ENCODE measurements at regions not wholly inside any gene's neighbourhood (a gene's known extent, or its start where the extent isn't known, plus 50 kb on each side); places are given as distances from the start of the nearest gene placed in this dataset.
"Not testable (repeated sequence)": the region's sequence is repeated elsewhere in the genome, so short reads cannot be mapped to it uniquely, and the experiment has no call there.

DNA sequence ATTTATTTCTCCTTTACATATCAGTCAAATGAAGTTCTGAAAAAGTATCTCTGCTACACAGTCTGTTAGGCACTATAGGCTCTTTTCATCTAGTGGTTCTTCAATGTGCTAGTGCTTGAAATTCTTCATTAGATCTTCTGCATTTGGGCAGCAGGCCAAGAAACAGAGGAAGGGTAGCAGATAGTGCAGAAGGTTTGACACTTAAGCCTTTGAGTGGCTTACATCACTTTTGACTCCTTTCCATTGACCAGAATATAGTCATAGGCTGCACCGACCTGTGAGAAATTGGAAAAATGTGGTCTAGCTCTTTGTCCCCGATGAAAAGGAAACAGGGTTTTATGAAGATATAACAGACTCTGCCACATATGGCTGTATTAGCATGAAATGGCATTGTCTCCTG, 459.5 kb upstream of the PTGER4 start:
- no peak for DNase-seq

DNA sequence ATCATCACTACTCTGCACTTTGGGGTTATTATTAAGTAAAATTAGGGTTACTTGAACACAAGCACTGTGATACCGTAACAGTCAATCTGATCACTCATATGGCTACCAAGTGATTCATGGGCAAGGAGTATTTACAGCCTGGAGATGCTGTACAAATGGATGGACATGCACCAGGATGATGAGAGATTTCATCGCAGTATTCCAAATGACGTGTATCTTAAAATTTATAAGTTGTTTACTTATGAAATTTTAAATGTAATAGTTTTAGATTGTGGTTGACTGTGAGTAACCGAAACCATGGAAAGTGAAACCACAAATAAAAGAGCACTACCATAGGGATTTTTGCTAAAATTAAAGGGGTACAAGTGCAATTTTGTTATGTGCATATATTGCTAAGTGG, 462.2 kb upstream of the PTGER4 start:
- no peak for DNase-seq

DNA sequence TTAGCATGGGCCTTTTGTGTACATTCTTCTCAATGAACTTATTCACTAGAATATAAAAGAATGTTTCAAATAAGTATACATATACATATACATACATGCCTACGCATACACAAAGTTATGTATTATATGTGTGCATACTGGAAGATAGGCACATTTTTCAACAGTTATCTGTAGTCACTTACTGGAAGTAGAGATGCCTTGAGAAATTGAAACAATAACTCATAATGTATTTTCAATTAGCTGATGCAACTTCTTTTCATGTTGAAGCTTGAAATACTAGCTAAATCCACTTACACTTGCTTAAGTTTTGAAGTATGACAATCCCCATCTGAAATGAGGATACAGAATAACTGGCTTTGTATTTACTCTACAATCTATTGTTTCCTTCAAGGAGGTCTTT, 469.0 kb upstream of the PTGER4 start:
- DNase-seq: no peak

DNA sequence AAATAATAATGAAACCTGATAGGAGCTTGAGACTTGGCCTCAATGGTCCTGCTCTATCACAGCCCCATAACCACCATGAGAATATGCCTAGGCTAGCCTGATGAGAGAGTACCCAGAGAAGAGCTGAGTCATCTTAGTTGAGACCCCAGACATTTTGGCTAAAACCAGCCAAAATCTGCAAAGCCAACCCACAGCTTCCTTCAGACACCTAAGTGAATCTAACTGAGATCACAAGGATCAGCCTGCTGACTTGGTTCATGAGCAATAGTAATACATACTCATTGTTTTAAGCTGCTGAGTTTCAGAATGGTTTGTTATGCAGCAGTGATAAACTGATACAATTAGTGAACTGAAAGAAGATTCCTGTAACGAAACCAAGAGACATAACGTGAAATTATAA, 473.7 kb upstream of the PTGER4 start:
- DNase-seq: no peak

DNA sequence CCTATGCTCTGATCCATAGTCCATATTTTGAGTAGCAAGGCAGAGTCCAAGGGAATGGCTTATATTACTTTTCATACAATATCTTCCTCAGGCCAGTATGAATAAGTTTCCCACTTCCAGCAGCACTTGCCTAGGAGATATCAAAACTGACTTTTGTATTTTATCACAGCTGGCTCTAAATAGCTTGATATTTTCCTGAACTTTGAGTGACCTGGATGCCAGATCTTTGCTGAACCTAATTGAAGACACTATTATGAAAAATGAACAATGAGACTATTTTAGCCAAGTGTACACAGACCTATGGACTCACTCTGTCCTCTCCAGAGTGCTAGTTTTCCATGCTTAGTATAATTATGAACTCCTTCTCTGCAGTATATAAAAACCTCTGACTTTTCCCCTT, 475.6 kb upstream of the PTGER4 start:
- DNase-seq: no peak

DNA sequence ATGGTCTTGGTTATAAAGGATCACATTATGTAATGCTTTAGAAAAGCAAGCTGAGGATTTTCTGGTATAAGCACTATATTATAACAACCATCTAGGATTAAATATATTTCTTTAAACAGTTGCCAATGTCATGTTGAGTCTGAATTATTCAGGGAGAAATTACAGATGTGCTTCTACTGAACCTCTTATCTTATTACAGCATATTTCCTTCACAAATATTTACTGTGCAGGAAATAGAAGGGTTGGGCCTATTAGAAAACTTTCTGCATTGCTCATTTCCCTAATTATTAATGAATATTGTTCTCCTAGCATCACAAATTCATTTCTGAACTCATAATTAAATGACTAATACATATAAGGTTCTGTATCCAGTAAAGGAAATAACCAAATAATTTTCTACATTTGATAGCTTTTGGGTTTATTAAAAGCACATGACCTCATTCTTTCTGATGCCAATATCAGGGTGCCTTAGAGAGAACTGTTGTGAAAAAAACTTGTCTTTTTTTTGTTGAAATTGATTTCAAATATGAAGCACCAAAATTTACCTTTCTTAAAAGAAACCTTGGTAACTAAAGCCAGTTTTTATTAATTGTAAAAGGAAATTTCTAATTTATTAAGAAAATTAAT, 476.8 kb upstream of the PTGER4 start:
- no peak for DNase-seq

DNA sequence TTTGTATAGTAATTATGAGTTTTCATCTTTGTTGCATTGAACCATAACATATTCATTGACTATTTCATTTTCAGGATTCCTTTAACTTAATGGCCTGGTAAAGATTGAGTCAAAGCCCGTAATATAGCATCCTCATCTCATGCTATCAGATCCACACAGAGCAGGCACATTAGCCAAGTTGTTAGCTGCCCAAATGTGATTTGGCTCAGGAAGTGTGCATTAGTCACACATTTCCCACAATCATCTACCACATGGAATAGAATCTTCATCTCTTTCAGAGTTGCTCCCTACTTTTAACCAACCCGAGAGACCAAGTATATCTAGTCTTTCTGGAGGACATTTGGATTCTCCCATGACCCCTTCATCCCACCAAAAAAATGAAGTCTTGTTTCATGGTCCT, 481.0 kb upstream of the PTGER4 start:
- DNase-seq: no peak

DNA sequence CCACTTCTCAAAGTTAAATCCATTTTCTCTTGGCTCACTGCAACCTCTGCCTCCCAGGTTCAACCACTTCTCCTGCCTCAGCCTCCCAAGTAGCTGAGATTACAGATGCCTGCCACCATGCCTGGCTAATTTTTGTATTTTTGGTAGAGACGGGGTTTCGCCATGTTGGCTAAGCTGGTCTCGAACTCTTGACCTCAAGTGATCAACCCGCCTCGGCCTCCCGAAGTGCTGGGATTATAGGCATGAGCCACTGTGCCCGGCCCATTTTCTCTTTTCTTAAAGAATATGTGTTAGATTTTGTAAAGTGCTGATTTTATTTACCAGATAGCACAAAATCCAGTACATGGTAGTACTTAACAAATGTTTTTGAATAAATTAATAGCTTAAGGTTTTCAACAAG, 484.1 kb upstream of the PTGER4 start:
- not testable (repeated sequence) for DNase-seq

DNA sequence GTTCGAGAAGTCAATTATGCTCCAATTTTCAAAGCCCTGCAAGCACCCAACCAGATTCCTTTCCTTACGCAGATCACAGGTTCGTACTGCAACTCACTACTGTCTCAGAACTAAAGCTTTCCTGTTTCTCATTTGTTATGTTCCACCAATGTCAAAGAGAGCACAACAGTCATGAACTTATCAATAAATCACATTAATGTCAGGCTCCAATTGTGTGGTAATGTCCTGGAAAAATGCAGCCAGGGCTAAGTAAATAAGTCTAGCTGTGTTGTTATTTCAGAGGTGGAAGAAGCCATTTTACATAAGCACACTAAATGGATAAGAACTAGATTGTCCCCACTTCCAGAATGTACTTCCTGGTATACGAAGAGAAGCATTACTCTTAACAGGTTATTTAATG, 488.6 kb upstream of the PTGER4 start:
- no peak for DNase-seq

DNA sequence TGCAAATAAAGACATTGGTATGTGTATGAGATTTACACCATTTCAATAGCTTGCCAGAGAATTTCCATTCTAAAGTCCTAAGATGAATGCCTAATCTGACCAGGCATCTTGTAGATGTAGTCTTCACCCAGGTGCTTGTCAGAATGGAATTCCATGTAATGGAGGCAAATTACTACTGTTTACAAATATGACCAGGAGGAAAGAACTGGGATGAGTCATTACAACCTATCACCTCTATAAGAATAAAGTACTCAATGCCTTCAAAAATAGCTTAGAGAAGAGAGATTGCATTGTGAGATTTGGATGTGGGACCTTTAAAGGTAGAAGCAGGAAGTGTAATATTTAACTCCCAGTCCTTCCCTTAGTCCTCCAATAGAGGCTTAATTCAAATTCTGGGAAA, 507.0 kb upstream of the PTGER4 start:
- DNase-seq: no peak

DNA sequence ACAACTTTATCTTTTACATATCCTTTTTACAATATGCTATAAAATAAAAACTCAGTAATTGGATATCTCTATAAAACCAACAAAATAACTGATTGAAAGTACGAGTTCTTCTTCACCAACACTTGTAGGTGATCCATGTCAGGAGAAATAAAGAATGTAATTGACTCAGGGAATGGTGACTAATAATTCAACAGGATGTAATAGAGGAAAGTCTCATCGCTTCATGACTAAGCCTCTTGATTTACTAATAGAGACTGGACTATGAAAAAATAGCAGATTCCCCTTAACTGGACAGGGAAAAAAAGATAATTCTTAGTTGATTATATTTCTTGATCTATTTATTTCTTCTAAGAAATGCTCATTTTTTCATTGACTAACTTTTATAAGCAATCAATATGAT, 507.7 kb upstream of the PTGER4 start:
- DNase-seq: no peak

DNA sequence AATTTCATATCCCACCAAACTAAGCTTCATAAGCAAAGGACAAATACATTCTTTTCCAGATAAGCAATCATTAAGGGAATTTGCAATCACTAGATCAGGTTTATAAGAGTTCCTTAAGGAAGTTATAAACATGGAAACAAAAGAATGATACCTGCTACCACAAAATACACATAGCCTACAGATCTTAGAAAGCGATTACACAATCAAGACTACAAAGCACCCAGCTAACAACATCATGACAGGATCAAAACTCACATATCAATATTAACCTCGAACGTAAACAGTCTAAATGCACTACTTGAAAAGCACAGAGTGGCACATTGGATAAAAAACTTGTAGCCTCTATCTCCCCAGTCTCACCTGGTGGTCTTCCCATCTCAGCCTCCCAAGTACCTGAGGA, 512.4 kb upstream of the PTGER4 start:
- DNase-seq: no peak

DNA sequence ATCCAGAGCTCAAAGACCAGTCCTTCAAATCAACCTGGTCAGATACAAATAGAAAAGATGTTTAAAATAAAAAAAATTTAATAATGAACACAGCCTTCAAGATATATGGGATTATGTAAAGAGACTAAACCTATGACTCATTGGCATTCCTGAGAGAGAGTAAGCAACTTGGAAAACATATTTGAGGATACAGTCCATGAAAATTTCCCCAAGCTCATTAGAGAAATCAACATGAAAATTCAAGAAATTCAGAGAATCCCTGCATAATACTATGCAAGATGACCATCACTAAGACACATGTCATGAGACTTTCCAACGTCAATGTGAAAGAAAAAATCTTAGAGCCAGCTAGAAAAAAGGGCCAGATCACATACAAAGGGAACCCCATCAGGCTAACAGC, 512.9 kb upstream of the PTGER4 start:
- no peak for DNase-seq

DNA sequence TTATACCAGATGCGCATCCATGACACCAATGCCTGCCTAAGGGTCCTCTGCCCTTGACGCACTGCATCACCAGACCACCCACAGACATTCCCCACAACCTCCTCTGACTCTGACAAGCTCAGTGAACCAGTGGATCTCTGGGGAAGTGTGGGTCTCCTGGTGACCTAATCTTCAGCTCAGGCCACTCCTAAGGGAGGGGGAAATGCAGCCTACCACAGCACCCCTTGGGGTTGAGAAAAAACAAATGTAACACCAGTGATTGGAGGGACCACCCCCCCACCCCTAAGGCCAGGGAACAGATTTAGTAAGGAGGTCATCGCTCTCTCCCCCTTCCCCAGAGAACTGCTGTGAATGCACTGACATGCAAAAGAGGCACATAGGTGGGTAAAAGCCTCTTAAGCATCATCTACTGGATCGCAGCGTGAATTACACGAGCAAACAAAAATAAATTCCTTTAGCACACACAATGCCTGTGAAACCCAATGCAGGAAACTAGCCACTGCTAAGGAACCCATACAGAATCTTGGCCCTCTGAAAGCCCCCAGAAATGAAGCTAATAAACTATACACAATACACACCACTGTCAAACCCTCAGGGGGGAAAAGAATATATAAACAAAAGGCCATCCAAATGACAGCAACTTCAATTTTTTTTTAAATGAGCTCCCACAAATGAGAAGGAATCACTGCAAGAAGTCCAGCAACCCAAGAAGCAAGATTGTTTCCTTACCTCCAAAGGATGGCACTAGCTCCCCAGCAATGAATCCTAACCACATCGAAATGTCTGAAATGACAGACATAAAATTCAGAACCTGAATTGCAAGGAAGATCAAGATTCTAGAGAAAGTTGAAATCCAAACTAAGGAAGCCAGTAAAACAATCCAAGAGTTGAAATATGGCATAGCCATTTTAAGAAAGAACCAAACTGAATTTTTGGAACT, 513.7 kb upstream of the PTGER4 start:
- no peak for DNase-seq

DNA sequence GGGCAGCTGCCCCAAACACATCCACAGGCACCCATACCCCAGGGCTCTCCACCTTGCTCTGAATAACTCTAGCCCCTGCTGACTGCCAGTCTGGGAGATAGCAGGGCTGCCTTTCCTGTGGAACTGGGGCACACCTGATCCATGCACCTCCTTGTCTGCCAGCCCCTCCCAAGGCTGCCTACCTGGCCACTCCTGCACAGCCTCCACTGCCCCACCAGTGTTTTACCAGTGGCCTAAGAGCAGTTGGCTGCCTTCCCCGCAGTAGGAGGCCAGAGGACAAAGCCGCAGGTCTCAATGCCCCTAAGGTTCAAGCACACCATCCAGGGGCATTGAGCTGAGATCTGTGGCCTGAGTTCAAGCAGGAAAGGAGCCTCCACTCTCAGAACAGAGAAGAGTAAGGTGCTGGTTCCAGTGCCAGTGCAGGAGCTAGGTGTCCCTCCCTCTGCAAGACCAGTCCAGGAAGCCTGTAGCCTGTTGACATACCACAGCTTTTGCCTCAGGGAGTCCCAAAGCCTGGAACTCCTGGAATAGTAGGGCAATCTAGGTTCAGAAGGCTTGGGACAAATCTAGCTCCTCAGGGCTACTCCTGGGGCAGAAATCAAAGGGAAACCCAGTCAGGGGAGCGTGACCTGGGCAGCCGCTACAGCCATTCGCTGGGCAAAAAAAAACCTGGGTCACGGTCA, 514.5 kb upstream of the PTGER4 start:
- no peak for DNase-seq

DNA sequence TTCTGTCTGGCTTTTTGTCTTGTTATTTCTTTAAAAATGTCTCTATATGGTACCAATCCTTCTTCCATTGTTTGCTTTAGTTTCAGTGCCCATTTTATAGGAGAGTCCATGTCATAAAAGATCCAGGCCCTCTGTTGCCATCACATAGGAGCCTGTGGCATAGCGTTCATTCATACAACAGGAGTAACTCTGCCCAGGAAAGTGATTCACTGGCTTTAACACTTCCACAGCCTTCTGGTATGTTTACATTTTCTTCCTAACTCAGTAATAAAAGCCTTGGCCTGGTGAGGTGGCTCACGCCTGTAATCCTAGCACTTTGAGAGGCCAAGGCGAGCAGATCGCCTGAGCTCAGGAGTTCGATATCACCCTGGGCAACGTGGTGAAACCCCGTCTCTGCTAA, 519.3 kb upstream of the PTGER4 start:
- no peak for DNase-seq

DNA sequence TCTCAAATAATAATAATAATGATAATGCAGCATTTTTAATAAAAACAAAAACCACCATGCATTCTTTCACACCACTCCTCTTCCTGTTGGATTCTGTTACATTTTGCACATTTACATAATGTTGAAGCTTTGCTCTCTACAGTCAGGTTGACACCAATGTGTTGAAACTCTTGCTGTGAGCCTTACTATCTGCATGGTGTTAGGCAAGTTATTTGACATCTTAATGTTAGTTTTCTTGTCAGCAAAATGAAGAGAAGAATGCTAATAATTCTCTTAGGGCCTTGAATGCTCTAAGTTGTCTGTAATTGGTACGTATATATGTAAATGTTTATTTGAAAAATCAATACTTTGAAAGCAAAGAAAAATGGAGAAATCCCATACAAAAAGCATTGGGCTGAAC, 525.5 kb upstream of the PTGER4 start:
- no peak for DNase-seq

DNA sequence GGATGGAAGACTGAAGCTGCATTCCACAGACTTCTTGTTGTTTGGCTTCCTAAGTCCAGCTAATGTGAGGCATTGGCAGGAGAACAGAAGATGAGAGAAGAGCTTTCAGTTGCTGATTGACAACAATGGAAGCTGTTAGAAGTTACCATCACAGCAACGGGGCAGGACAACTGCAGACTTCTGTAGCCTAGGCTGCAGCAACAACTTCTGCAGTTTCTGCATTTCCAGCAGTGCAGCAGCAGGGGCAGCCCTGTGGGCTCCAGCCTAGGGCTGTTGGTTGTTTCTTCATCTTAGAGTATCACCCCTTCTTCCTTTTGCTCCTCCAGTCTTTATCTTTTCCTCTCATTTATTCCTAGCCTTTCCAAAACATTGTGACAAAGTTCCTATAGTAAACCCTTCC, 528.8 kb upstream of the PTGER4 start:
- no peak for DNase-seq

DNA sequence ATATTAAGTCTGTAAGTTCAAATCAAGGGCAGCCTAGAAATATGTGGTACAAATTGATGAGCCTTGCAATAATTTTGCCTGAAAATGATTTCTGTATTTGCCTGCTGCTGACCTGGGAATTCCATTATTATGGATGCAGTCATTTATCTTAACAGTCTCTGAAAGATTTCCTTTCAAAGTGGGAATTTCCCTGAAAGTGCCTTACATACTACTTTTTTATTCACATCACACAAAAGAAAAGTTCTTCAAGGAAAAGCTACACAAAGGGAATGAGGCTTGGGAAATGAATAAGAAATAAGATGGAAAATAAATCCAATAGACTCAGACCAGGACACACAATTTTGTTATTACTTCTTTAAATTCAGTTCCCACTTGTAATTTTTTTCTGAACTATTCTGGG, 537.8 kb upstream of the PTGER4 start:
- DNase-seq: no peak

DNA sequence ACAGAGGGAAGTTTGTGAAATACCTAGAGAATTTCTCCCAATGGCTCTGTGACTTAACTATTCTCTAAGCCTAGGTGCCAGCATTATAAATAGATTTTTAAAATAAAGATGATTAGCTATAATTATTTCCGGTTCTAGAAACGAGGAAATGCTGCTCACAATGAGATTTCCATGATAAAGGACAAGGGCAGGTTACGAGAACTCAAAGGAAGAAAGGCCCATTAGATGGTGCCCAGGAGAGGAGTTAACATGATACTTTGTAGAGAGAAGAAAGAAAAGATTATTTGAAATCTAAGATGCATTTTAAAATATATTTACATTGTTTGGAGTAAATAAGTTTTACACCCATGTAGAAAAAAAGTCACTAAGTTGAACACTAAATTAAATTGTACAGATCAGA, 538.3 kb upstream of the PTGER4 start:
- DNase-seq: no peak

DNA sequence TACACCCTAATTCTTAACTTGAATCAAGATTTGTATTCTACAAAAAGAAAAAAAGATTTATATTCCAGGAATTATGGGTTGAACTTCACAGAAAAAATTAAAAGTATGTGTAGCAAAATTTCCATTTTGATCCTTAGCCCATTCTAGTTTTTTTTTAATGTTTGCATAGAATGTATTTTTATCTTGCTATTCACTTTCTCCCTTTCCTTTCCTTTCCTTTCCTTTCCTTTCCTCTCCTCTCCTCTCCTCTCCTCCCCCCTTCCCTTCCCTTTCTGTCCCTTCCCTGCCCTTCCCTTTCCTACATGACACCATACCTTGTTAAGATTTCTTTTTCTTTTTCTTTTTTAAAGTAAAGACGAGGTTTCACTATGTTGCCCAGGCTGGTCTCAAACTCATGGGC, 542.5 kb upstream of the PTGER4 start:
- no peak for DNase-seq

DNA sequence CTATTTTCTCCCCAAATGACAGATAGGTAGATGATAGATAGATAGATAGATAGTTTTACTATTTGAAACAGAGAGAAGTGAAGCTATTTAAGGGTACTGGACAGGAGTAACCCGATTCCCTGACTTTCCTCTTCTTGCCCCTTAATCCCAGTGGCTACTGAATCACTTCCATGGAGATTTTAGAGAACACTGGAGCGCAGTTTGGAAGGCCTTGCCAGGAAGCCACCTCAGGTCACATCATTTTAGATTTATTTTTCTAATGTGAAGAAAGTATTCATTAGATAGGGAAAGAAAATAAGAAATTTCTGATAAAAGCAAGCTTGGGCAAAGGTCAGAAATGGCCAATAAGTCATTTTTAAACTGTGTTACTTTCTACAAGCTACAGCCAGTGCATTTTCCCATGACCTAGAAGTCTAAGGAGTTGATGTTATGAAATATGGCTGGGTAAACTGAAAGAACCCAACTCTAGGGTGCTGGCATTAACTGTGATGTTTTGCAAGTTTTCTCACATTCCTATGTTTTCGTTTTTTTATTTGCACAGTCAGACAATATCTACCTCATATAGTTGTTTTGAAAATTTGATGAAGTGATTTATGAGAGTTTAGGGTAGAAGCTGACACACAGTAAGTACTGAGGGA, 544.7 kb upstream of the PTGER4 start:
- no peak for DNase-seq

DNA sequence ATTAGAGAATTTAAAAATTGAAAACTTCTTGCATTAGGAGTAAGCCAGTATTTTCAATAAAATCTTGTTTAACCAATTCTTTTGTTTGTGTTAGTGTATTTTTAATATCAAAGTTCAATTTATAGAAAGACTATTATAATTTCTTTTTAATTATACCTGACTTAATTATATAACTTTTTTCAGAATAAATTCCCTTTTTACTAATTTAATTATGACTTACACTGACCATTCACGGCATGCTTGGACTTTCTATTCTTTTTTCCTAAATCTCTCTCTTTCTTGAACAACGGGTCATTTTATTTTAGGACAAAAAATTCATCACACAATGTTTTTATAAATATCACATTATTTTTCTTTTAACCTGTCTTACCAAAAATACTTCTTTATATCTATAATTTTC, 555.3 kb upstream of the PTGER4 start:
- DNase-seq: no peak

DNA sequence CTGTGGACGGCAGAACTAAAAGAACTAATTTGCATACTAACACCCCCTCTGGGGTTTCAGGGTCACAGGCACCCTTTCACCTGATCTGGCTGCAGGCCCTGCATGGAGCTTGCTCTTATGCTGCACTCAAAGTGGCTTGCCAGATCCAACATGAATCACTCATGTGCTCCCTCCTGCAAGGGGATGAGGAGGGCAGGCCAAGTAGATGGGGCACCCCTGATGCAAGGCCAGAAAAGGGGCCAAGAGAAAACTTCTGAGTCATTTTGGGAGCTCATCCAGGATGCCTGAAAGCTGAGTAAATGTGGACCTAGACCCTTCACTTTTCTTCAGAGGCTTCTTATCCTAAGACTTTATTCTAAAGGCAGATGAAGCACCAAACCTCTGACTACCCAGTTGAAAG, 558.5 kb upstream of the PTGER4 start:
- DNase-seq: no peak
